Ecto neural progenitor cell (in vitro differentiated cells): ENCODE measurements at regions not wholly inside any gene's neighbourhood (a gene's known extent, or its start where the extent isn't known, plus 50 kb on each side); places are given as distances from the start of the nearest gene placed in this dataset.

Experiments used
- DNase-seq: peaks from one replicate; pipeline ENCODE4 v3.0.0-alpha.2; 2018; ENCODE audit warnings: low spot score

DNA sequence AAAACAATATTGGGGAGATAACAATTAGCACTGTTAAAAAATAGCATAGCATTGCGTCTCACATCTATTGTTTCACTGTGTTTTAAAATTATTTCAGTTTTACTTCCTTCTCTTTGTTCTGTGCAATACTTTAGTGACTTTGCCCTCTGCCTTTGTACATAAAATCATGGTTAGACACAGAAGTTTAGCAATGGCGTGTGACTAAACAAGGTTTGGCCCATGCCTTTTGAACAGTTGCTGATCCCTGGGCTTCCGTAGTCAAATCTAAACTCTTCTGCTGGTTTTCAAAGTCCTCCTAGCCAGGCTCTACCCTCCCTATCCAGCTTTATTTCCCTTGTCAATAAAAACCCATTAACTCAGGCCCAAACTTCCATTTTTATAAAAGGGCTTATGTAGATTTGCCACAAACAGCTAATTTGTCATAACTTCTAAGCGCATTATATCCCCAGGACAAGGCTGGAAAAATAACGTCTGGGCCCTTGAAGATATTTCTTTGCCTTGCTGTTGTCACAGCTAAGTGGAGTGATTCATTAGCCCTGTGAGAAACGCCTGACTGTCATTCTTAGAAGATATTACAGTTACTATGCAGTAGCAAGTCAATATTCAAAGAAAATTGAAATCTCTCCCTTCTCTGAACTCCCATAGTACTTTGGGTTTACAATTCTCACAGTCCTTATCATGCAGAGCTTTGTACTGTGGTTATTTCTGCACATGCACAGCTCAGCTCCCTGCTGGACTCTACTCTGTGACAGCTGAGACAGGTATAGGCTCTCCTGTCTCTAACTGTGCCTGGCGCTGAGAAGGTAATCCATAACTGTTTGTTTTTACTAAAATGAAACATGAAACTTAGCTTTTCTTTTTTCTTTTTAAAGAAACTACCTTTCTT lies 123.4 kb upstream of the SLC24A5 start:
- DNase-seq: no peak

DNA sequence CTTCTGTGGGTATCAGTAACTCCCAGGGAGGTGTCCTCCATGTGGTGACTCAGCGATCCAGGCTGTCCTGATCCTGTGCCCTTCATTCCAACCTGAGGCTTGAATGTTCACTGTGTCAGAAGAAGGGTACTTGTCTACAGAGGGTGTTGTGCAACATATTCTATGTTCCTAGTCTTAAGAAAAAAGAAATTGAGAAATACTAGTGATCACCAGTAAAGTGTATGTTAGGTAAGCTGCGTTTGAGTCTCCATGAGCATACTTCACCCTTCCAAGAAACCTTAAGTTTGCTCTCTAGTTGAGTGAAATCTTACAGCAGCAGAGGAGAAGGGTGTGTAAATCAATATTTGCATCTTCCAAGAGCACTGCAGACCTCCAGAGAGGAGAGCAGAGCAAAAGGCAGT lies 122.2 kb upstream of the SLC24A5 start:
- DNase-seq: no peak

DNA sequence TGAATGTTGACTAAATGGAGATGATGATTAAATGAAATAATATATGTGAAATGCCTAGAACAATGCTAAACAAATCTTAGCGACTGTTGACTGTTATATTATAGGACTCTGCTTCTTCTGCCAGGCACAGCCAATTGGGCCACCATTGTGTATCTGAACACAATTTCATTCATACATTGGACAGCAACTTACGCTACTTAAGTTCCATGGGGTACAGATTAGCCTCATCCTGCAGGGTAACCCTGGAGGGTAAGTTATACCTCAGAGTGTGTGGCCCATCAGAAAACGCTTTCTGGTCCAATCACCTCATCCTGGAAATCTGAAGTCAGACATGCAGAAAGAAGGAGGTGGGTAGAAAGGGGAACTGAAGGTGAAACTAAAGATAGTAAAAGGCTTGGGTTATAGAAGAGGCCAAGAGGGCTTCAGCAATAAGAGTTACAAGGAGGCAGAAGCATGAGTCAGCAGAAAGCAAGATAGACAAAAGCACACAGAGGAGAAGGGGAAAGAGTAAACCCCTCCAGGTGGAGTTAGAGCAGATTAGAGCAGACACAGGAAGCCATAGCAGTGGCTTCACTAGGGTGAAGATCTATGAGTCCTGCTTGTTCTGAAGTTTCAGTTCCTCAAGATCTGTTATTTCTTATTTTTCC lies 119.3 kb upstream of the SLC24A5 start:
- DNase-seq: no peak

DNA sequence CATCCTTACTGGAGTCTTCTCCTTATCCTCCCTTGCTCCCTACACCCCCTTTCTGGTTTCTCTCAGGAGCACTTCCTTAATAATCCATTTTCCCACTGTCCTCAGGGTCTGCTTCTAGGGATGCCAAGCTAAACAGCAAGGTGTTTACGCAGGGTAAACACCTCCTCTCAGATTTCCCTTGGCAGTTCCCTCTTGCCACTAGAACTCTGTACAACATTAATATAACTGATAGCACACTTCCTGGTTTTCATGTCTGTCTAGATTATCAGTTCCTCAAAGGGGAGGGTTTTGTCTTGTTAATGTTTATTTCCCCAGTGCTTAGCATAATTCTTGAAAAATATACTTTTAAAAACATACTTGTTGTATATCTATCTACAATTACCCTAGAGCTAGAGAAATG lies 118.0 kb upstream of the SLC24A5 start:
- no peak for DNase-seq

DNA sequence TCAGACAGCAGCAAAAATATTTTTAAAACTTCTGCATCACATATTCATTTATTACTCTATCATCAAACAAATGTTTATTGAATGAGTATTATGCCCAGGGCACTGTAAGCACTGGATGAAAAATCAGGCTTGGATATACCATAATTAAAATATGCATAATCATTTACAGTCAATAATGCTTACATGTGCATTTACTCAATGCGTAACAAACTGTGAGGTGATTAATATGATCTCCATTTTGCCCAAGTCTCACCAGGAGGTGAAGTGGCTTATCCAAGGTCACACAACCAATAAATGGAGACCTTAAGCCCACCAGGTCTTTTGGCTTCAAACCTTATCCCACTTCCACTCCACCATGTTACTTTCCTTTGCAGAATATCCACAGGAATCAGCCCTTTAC lies 117.3 kb upstream of the SLC24A5 start:
- DNase-seq: no peak

DNA sequence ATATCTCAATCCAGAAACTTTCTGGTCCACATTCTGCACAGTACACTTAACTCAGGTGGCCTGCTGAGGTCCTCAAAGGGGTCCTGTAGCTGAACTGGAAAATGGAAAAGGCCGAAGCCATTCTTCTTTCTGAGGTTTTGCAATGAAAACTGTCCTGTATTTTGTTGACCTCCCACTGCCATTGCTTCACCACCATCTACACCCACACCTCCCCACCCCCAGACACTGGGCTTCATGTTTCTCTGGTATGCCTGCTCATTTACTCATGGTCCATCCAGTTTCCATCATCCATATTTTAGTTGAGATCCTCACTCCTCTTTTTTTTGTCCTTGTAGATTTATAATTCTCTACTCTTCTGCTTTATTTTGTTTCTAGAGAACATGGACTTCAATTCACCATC lies 115.7 kb upstream of the SLC24A5 start:
- DNase-seq: no peak

DNA sequence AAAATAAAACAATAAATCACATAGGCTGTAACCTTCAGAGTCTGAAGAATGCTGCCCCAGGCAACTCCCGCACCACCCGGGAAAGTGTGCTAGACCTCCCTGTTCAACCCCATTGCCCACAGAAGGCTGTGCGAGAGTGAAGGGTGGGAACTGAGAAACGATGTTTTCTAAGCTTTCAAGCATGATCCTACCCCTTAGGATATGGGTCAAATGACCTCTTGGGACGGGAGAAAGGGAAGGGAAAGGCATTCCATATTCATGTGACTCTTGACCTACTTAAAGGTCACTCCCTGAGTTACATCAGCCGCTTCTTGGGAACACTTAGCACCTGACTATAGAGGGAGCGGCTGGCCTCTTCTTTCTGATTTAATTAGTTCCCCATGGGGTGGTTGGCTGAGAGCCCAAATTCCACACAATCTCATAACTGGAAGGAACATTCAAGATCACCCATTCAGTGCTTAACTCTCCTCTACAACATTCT lies 114.7 kb upstream of the SLC24A5 start:
- DNase-seq: no peak

DNA sequence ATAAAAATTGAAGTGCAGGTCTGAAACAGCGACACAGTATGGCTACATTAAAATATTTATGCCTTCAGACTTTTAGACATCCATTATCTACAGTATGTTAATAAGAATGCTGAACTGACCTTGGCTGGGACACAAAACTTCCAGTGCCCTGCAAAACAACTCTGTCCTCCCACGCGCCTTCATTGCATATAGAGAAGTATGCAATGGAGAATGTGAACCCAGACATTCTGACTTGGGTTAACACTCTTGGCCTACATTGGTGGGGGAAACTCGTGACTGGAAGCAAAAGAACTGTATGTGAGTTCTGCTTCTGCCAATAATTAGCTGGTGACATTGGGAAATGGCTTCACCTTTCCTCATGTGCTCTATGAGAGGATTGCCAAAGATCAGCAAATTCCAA lies 110.5 kb upstream of the SLC24A5 start:
- DNase-seq: no peak

DNA sequence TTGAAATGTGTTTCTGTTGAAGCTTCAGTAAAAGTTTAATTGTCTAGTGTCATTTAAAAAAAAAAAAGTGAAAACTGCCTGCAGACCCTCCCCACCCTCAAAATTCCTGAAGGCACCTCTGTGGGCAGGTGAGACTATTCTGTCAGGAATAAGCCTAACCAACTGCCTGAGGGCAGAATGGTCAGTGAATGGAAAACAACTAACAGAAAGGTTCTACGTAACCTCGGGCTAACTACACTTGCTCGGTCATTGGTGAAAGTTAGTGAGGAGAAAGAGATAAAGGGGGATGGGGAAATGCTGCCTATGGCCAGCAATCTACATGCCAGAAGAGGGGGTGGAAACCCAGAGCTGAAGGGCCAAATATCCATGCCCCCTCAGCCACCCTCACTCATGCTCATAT lies 108.6 kb upstream of the SLC24A5 start:
- DNase-seq: no peak

DNA sequence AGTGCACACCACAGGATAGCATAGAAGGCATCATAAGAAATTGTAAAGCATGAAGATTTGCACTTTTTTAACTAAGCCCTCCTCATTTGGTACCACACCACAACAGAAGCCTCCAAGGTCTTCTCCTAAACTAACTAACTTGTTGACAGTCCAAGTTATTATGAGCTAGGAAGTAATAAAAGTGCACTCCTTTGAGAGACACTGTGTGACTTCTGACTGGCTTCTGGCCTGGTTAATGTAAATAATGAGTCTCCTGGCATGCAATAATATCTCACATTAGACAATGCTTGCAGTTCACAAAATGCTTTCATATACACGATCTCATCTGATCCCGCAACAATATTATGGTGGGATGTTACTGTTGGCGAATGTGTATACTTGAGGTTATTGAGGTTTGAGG lies 103.9 kb upstream of the SLC24A5 start:
- DNase-seq: no peak

DNA sequence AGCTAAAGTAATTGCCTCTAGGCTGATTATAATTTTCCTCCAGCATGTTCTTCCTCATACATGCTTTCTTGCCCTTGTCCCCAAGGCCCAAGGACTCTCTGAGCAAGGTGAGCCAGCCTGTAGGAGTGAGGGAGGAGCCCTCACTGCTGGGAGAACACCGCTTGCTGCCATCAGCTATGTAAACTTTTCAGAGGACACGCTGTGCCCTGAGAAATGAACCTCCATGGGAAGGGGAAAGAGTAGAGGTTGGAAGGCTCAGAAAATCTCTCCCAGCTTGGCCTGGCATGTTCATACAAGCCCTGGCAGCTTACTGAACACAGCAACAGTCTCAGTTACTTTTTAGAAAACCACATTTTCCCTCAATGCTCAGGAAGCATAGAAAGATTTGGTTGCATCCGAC lies 103.0 kb upstream of the SLC24A5 start:
- no peak for DNase-seq

DNA sequence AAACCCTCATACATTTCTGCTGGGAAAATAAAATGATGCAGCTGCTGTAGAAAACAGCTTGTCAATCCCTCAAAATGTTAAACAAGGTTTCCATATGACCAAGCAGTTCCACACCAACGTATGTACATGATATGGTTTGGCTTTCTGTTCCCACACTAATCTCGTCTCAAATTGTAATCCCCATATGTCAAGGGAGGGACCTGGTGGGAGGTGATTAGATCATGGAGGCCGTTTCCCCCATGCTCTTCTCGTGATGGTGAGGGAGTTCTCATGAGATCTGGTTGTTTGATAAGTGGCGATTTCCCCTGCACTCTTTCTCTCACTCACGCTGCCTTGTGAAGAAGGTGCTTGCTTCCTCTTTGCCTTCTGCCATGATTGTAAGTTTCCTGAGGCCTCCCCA lies 100.6 kb upstream of the SLC24A5 start:
- DNase-seq: no peak

DNA sequence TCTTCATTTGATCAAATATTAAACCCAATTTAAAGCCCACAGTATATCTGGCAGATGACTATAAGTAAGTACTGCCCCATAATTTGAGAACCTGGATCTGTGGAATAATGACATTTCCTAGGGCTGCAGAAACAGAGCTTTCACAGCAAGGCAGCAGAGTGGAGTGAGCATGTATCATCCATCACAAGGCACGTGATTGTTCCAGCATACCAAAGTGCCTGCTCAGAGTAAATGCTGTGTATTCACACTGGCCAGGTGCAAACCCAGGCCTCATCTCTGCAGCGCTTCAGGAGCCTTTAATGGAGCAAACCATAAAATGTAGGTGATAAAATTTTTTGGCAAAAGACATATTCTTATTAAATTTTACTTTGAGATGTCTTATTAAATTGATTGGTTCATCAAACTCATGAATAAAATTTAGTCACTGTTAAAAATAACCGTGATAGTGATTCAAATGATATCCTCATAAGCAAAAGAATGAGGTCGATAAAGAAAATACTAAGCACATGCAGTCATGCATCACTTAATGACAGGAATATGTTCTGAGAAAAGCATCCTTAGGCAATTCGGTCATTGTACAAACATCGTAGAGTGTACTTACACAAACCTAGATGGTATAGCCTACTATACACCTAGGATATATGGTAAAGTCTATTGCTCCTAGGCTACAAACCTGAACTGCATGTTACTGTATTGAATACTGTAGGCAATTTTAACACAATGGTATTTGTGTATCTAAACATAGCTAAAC lies 99.3 kb upstream of the SLC24A5 start:
- no peak for DNase-seq

DNA sequence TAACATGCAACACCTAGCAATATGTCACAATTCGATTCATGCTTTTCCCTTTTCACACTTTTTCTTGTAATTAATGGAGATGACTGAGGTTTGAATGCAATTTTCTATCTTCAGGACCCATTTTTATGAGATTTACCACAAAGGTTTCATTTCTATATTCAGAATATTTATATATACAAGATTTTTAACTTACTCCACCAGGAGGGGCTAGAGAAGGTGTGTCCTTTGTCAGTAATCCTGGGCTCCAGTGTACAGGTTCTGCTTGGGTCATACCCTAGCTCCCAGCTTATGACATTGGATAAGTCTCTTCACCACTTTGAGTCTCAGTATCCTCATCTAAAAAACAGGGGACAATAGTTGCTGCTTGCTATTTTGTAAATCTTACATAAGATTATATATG lies 95.7 kb upstream of the SLC24A5 start:
- DNase-seq: no peak

DNA sequence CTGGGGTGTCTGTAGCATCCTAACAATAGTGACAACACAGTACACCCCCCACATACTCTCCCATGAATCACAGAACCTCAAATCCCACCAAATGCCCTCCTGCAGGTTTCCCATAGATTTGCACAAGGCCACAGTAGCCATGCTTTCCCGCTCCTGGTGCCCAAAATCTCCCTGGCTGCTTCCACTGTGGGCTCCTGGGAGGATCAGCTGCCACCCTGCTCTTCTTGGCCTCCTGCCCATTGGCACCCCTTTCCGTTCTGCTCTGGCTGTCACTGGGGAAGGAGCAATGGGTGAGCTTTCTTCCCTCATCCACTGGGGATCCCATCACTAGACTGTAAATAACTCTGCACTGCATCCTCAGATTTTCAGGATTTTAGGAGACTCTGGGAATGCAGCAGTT lies 92.1 kb upstream of the SLC24A5 start:
- DNase-seq: no peak

DNA sequence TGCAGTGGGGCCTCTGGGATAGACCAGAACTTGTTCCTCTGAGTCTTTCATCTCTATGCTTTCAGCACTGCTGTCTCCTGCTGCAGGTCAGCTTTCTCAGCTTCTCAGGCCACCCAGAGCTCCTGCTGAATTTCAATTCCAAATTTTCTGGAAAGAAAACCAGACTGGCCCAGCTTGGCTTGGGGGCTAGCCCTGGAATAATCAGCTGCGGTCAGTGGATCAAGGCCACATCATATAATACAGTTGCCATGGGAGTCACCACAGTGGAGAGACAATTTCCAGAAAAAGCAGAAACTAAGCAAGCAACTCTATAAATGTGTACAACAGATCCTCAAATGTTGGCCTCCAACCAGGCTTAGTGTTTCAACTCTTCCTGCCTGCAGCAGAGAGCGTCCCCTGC lies 91.1 kb upstream of the SLC24A5 start:
- no peak for DNase-seq

DNA sequence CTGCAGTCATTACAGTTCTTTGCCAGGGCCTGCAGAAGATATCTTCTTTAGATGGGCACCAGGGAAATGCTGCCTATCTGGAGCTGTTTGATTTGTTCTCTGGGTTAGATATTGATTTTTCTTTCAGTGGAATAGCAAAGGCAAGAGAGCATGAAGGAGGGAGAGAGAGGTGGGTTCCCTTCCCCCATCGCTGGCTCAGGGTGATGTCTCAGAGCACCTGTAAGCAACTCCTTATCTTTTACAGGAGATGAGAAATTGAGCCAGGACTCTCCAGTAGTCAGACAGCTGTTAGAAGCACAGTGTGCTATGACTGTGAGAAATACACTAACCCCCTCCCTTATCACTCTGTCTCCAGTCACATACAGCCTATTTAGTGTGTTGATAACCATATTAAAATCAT lies 89.3 kb upstream of the SLC24A5 start:
- DNase-seq: no peak

DNA sequence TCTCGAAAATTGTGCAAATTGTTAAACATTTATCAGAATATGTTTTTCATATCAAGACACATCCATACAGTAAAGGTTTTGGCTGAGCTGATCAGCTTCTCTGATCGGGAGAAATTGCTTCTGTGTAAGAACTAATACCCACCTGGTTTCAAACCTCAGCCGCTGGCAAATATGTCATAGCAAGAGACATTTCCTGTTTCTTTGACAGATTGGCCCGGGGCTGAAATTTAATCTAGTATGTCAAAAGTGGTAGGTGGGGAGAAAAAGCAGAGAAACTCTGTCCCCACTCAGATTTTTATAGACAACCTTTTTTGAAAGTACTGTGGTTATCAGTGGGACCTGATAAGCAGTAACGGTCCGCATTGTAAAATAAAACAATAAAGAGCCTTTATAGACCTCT lies 88.8 kb upstream of the SLC24A5 start:
- no peak for DNase-seq

DNA sequence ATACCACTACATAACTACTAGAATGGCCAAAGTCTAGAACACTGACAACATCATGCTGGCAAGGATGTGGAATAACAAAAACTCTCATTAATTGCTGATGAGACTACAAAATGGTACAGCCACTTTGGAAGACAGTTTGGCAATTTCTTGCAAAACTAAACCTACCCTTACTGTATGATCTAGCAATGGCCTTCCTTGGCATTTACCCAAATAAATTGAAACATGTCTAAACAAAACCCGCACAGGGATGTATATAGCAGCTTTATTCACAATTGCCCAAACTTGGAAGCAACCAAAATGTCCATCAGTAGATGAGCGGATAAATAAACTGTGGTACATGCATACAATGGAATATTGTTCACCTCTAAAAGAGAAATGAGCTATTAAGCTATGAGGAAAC lies 87.9 kb upstream of the SLC24A5 start:
- DNase-seq: no peak

DNA sequence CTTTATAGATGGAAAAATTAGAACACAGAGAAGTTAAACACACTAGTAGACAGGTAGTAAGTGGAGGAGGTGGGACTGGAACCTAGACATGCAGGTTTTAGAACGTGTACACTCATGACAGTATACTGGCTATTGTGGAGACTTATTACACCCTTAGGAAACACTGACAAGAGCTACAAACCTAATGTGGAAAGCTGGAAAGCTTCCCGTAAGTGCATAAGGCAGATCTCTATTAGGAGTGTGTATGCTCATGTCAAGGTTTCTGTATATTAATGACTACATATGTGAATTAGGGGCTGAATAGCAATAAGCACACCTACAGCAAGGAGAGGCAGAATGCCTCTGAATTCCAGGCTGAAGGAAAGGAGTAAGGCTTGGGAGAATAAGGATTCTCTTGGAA lies 82.6 kb upstream of the SLC24A5 start:
- DNase-seq: no peak

DNA sequence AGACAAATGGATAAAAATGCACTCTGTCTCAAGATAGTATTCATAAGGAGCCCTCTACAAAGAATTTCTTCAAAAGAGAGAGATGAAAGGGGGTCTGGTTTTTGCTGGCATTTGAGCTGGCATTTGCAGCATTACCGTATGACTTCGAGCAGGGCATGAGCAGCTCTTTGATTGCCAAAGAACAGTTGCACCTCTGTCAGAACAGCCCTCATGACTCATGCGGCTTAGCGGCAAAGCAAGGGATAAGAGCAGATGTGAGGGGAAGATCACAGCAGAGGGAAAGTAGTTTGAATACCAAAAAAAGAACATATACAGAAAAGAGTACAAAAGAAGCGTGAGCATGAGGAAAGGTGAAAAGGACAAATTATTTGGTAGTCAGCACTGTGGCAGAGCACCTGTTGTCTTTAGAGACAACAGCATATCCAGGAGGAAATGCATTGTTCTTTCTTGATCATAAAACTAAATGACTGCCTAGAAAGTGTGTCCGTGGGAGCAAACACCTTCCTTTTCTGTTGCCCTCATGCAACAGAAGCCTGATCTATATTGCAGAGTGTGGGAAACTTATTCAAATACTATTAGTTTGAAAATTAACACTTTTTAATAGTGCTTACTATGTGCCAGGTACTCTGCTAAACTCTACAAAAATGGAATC lies 80.5 kb upstream of the SLC24A5 start:
- no peak for DNase-seq

DNA sequence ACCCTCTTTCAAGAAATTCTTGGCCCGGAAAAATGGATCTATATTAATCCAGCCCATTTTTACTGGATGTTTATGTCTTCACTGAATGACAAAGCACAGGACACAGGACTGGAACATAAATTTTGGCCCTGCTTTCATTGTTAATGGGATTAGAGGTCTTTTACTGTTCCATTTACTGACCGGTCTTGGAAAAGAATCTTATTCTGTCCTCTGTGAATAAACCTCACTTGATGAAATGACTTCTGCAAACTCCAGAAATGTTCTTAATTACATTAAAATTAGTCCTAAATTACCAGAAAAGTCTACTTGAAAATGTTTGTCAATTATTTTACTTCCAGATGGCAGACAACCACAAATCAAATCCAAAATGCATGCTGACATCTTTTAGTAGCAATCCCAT lies 79.3 kb upstream of the SLC24A5 start:
- DNase-seq: no peak
